Non-pigmented ciliary epithelial cell (primary cell): ENCODE measurements at regions not wholly inside any gene's neighbourhood (a gene's known extent, or its start where the extent isn't known, plus 50 kb on each side); places are given as distances from the start of the nearest gene placed in this dataset.
"Not testable (repeated sequence)": the region's sequence is repeated elsewhere in the genome, so short reads cannot be mapped to it uniquely, and the experiment has no call there.

Experiments
- DNase-seq: peaks from one replicate; pipeline ENCODE4 v3.0.0-alpha.2; 2010; ENCODE audit warnings: low read depth

GRCh38 chr15:70248116-70249025 is 150.7 kb upstream of the TLE3 start:
- no peak for DNase-seq

- no peak for DNase-seq
Measured at GRCh38 chr15:70247281-70247680, 149.6 kb upstream of the TLE3 start.

GRCh38 chr15:70246623-70247220 is 149.0 kb upstream of the TLE3 start:
- DNase-seq = no peak

DNA sequence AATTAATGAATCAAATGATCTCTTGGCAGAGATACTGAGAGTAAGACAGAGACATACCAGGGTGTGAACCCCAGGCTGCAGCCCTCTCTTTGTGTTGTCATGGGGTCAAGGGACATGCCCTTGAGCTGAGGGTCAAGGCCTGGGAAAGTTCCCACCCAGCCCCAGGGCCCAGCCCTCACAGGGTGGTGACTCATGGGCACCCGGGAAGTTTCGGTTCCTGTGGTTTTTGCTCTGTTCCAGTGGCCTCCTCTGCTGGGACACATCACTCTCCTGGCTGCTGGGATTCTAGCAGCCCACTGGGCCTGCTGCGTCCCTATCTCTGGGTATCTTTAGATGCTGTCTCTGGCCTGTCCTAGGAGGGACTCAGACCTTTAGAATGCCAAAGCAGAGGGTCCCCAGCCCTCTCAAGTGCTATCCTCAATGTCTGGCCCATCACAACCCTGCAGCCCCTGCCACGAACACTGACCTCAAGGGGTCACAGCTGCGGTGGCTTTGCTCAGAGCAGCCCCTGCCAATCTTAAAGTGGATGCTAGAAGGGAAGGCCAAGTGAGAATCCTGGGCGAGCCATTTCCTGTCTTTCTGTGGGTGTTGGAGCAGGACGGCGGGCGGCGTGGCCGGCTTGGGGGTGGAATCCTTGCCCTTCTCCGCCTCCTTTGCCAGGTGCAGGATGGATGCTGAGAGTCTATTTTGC is 148.4 kb upstream of the TLE3 start:
- no peak for DNase-seq

DNA sequence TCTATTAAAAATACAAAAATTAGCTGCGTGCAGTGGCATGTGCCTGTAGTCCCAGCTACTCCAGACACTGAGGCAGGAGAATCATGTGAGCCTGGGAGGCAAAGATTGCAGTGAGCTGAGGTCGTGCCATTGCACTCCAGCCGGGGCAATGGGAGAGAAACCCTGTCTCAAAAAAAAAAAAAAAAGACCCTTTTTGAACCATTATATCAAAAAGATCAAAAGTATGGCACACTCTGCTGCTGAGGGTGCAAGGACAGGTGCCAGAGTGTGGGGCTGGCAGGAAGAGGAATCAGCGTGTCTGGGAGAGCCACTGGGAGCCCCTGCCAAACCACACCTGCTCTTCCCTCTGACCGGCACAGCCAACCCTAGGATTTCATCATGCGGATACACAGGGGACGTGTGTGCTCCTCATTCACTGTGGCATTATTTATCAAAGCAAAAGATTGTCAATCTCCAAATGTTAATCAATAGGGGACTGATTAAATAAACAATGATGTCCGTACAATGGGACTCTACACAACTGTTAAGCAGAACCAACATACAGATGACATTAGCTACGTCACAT is 147.3 kb upstream of the TLE3 start:
- no peak for DNase-seq

- DNase-seq = no peak
Measured at GRCh38 chr15:70243686-70244540, 146.2 kb upstream of the TLE3 start.

DNA sequence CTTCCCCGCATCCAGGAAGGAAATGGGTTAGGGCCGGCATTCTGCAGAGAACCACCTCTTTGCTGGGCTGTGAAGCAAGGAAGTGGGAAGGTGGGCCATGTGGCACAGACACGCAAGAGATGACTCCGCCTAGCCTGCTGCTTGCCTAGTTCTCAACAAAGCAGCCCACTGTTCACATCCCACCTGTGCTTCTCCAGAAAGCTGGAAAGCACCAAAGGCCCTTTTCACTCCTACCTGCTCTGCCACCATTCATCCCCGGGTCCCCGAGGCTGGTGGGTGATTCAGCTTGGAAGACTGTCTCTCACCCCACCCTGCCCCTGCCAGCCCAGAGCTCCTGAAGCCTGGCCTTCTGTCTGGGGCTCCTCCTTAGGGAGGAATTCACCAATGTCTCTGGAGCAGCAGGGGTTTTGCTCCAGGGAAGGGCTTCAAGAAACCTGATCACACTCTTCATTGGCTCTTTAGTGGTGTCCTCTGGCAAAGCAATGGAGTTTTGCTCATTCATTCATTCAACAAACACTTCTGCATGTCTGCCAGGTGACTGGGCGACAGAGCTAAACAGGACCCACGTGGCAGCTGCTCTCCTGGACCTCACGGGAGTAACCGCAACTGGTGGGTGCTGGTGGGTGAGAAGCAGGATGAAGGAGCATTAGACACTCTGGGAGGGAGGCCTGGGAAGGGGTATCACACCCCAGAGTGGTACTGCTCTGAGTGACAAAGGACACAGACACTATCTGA is 145.4 kb upstream of the TLE3 start:
- DNase-seq = no peak

- DNase-seq = no peak
Measured at GRCh38 chr15:70241561-70242320, 144.0 kb upstream of the TLE3 start.

DNA sequence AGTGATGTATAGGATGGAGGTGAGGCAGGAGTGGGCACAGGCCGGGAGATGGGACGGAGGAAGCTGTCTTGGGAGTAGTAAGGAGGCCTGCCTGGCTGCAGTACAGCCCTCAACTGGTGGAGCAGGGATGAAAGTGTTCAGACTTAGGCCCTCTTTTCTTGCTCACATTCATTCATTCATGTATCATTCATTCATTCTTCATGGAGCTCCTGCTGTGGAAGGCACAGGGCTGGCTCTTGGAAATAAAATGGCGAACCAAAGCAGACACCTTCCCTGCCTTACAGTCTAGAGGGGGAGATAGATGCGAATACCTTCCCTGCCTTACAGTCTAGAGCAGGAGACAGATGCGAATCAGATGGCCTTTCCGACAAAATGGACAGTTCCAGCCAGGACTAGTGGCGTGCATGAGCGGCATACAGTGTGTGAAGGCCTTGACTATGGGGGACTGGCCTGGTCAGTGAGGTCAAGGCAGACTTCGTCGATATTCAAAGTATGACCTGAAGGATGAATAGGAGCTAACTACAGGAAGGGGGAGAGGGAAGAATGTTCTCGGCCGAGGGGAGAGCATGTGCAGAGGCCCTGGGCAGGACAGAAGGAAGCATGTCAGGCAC is 143.2 kb upstream of the TLE3 start:
- DNase-seq = no peak

- DNase-seq = no peak
Measured at GRCh38 chr15:70240082-70240481, 142.4 kb upstream of the TLE3 start.

- no peak for DNase-seq
Measured at GRCh38 chr15:70238917-70239316, 141.2 kb upstream of the TLE3 start.

DNA sequence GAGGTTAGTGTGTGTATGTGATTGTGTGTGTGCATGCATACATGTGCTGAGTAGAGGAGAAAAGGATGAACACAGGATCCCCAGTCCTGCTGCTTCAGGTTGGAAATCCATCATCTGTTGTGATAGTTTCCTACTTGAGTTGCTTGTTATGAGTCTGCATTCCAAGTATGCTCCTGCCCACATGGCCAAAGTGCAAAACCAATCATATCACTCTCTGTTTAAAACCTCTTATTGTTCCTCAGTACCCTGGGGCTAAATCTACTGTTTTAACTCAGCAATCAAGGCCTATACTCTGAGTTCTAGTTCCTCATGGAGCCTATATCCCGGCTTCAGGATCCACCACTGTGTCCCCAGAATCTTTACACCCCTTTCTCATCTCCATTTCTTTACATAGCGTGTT is 139.9 kb upstream of the TLE3 start:
- no peak for DNase-seq

DNA sequence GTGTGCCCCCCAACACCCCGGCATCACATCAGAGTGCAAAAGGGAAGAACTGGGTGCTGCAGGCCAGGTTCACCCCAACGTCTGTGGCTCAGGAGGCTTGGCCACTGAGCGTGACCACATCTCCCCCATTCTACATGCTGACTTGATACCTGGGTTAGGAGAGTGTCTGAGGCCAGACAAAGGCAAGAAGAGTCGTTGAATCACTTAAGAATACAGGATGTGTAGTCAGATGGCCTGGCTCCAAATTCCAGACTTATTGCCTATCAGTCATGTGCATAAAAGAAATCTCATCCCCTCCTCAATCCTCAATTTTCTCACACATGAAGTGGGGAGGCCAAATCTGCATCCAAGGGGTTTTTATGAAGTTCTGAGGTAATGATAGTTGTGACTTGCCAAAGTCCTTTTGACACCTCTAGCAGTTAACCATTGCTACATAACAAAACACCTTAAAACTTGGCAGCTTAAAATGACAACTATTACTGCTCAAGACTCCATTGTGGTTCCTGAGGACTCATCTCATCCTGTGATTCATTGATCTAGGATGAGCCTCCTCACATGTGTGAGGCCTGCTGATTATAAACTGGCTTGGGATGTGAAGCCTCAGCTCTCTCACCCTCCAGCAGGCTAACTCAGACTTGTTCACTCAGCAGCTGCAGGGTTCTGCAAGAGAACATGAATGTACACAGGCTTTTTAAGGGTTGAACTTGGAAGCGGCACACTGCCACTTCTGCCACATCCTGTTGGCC is 138.8 kb upstream of the TLE3 start:
- DNase-seq = peak; percentile 60

DNA sequence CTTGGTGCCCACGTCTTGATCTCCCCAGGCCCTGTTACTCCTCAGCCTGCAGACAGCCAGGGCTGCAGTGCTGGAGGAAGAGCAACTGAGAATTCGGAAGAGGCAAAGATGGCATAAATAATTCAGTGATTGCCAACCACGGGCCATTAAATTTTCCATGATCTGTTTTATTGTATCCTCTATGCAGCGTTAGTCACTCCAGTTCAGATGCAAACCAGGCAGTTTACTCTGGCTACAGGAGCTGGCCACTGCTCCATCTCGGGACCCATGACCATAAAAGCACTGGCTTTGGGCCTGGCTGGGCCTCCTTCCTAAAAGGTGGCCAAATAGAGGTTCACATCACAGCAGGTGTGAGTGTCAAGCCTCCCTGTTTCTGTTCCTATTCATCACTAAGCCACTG is 137.6 kb upstream of the TLE3 start:
- DNase-seq = no peak

- DNase-seq = peak; percentile 47
Measured at GRCh38 chr15:70234256-70234905, 136.7 kb upstream of the TLE3 start.

DNA sequence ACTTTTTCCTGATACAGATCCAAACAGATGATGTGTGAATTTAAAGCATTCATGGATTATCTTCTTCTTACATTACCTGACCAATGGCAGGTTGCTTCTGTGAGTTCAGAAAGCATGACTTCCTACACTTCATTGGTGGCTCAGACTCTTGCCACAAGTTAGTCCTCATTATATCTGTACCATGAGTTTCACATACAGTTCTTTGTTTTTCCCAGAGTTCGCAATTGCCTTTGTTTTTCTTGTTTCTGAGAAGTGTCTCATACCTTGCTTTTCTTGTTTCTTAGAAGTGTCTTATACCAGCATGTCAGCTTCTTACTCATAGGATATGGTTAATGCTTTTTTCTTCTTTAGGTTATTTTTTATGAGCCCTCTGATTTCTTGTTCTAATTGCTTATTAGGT is 133.8 kb upstream of the TLE3 start:
- DNase-seq = no peak

GRCh38 chr15:70227918-70228317 is 130.2 kb upstream of the TLE3 start:
- not testable (repeated sequence) for DNase-seq

DNA sequence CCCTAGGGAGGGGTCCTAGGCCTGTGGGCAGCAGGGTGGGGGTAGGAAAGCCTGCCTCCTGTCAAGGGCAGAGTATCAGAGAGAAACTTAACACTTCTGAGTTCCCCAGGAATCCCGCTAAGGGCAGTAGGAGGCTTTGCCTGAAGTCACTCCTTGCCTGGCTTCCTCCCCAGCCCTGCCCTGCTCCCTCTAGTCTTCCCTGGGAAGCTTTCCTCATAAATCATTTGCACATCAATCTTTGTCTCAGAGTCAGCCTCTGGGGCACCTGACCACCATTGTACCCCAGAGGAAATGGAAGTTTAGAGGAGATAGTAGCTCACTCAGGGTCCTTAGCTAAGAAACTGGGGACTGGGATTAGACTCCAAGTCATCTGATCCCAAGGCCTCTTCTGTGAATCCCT is 129.4 kb upstream of the TLE3 start:
- no peak for DNase-seq
